GM21390 (cell line): ENCODE measurements at regions not wholly inside any gene's neighbourhood (a gene's known extent, or its start where the extent isn't known, plus 50 kb on each side); places are given as distances from the start of the nearest gene placed in this dataset.

Source experiments
- ATAC-seq: cut with Tn5 transposase; IDR thresholded peaks from one replicate; pipeline ENCODE4 v1.9.1; 2021; ENCODE audit not compliant: unreplicated experiment

DNA sequence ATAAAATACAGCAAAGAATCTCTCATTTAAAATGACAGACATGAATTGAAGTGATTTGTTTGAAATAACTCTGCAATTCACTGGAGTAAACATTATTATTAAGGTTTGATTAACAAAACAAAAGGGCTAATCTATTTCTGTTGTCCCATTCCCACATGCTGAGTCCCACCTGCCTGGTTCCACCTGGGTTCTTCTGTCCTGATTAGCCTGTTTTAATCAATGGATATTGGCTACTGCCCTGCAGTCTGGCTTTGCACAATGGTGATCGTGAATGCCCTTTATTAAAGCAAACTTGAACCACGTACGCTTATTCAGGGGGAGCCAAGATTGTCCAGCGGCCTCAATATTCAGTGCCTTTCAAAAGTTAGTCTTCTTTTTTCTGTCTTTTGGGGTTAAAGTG lies 72.8 kb upstream of the CDH19 start:
- no peak for ATAC-seq

- ATAC-seq = no peak
These were observed 70.4 kb upstream of the CDH19 start for GRCh38 chr18:66674286-66674685.

DNA sequence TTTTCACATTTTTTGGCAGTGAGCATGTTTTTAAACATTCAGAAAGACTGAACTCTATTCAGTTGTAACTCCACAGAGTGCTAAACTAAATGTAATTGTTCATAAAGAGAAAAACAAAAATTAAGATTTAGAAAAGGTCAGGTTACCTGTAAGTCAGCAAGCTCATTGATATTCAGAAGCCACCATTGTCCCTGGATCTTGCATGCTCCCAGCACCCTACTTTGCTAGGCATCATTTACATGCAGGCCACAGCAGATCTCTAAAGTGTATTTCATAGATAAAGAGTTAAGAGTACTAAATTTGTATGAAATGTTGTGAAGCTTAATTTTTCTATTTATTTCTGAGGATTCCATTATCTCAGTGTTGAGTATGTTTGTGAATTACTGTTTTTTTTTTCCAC lies 64.8 kb upstream of the CDH19 start:
- no peak for ATAC-seq

DNA sequence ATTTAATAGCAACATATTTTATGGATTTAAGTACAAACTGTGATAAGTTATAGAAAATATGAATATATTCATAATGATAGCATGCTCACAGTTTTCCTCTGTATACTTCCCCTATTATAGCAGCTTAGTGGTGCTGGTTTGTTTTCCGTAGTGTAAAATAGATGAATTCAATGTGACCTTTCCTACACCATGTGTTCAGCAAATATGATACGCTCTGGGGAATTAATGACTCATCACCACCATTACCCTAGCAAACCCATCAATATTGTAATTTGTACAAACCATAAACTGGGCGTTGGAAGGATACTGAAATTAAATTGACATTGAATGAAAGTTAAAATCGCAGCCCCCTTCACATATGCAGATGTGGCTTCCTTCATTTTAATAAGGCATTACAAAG lies 58.7 kb upstream of the CDH19 start:
- no peak for ATAC-seq

- no peak for ATAC-seq
These were observed 51.5 kb upstream of the CDH19 start for GRCh38 chr18:66655407-66655806.
